HUDEP-2 (cell line): ENCODE measurements at regions not wholly inside any gene's neighbourhood (a gene's known extent, or its start where the extent isn't known, plus 50 kb on each side); places are given as distances from the start of the nearest gene placed in this dataset.
"Not testable (repeated sequence)": the region's sequence is repeated elsewhere in the genome, so short reads cannot be mapped to it uniquely, and the experiment has no call there.

Source experiments
- DNase-seq, 76 experiments: peaks; one replicate each; lab custom pipeline; 2025; ENCODE audit not compliant: unreplicated experiment in 76 of 76; lab: John Stamatoyannopoulos, UW

GRCh38 chr1:60571811-60572210 is 498.2 kb upstream of the C1orf87 start:
- DNase-seq, result no peak

- DNase-seq, result no peak
Observed at GRCh38 chr1:60569189-60569588, 495.6 kb upstream of the C1orf87 start.

GRCh38 chr1:60567256-60567655 is 493.7 kb upstream of the C1orf87 start:
- no peak for DNase-seq

GRCh38 chr1:60564916-60565750 is 491.6 kb upstream of the C1orf87 start:
- DNase-seq, result peak in 1 of 76 experiments; percentile 2

- DNase-seq, result no peak
Observed at GRCh38 chr1:60563777-60564535, 490.4 kb upstream of the C1orf87 start.

- DNase-seq, result no peak
Observed at GRCh38 chr1:60562740-60563139, 489.2 kb upstream of the C1orf87 start.

GRCh38 chr1:60560701-60561100 is 487.1 kb upstream of the C1orf87 start:
- no peak for DNase-seq

GRCh38 chr1:60558236-60558635 is 484.7 kb upstream of the C1orf87 start:
- no peak for DNase-seq

- DNase-seq, result no peak
Observed at GRCh38 chr1:60553730-60554129, 480.2 kb upstream of the C1orf87 start.

GRCh38 chr1:60547821-60548220 is 474.3 kb upstream of the C1orf87 start:
- no peak for DNase-seq

GRCh38 chr1:60541831-60542532 is 468.4 kb upstream of the C1orf87 start:
- no peak for DNase-seq

- DNase-seq, result no peak
Observed at GRCh38 chr1:60540141-60540540, 466.6 kb upstream of the C1orf87 start.

GRCh38 chr1:60535713-60536112 is 462.1 kb upstream of the C1orf87 start:
- DNase-seq, result no peak

- no peak for DNase-seq
Observed at GRCh38 chr1:60527567-60527966, 454.0 kb upstream of the C1orf87 start.

GRCh38 chr1:60516996-60517395 is 443.4 kb upstream of the C1orf87 start:
- no peak for DNase-seq

- no peak for DNase-seq
Observed at GRCh38 chr1:60510162-60510561, 436.6 kb upstream of the C1orf87 start.

GRCh38 chr1:60504206-60504840 is 430.8 kb upstream of the C1orf87 start:
- DNase-seq, result no peak

GRCh38 chr1:60503266-60503925 is 429.8 kb upstream of the C1orf87 start:
- no peak for DNase-seq

- DNase-seq, result no peak
Observed at GRCh38 chr1:60502506-60502905, 428.9 kb upstream of the C1orf87 start.

GRCh38 chr1:60489916-60490480 is 416.4 kb upstream of the C1orf87 start:
- not testable (repeated sequence) for DNase-seq
